PC-3 (cell line): ENCODE measurements at regions not wholly inside any gene's neighbourhood (a gene's known extent, or its start where the extent isn't known, plus 50 kb on each side); places are given as distances from the start of the nearest gene placed in this dataset.

Experiments used
- ATAC-seq: fragments of 200-7000 bp; cut with Tn5 transposase; 2 replicates; pipeline ENCODE4 v1.9.1; 2020; ENCODE audit warnings: mild to moderate bottlenecking, moderate library complexity
- BruUV-seq: library from RNA; stranded (reverse); fragments of 400-500 nt; replicated peaks from 2 replicates; lab custom pipeline; 2021; lab: Mats Ljungman, UMichigan
- CTCF ChIA-PET: fragments of 300-600 bp; sonication (Branson Sonifier 250); formaldehyde crosslinking; loops from one replicate; lab custom pipeline; 2022; ENCODE audit warnings: antibody characterized with exemption; lab: Charles Lee
- POLR2A ChIA-PET: fragments of 300-600 bp; sonication (Branson Sonifier 250); formaldehyde crosslinking; loops from one replicate; lab custom pipeline; 2022; ENCODE audit warnings: antibody characterized with exemption; ENCODE audit not compliant: unreplicated experiment; lab: Charles Lee
- DNase-seq: peaks from one replicate; pipeline ENCODE4 v3.0.0-alpha.2; 2015
- H2AFZ ChIP-seq: fragments of 300-600 bp; sonication (generic); 2 replicates; pipeline ENCODE4 v1.6.0; 2016; ENCODE audit warnings: antibody characterized with exemption, low read length
- H3F3A ChIP-seq: fragments of 300-600 bp; sonication (generic); one replicate; pipeline ENCODE4 v1.6.0; 2017; ENCODE audit warnings: antibody characterized with exemption, low read length, control low read depth, mild to moderate bottlenecking; ENCODE audit not compliant: unreplicated experiment
- H3K27ac ChIP-seq: fragments of 300-600 bp; sonication (generic); 2 replicates; pipeline ENCODE4 v1.5.1; 2016; ENCODE audit warnings: mild to moderate bottlenecking, low read length
- H3K27me3 ChIP-seq: fragments of 300-600 bp; sonication (generic); 2 replicates; pipeline ENCODE4 v1.6.1; 2016; ENCODE audit warnings: low read length, mixed read lengths
- H3K36me3 ChIP-seq: fragments of 300-600 bp; sonication (generic); 2 replicates; pipeline ENCODE4 v1.6.1; 2016; ENCODE audit warnings: low read depth, mixed run types, low read length, mixed read lengths
- H3K4me1 ChIP-seq: fragments of 300-600 bp; sonication (generic); 2 replicates; pipeline ENCODE4 v1.5.1; 2016; ENCODE audit warnings: low read length; ENCODE audit not compliant: insufficient read depth
- H3K4me2 ChIP-seq: fragments of 300-600 bp; sonication (generic); 2 replicates; pipeline ENCODE4 v1.6.0; 2016; ENCODE audit warnings: low read length
- H3K4me3 ChIP-seq: fragments of 300-600 bp; sonication (generic); 2 replicates; pipeline ENCODE4 v1.5.1; 2016; ENCODE audit warnings: mild to moderate bottlenecking, low read length, mixed read lengths
- H3K79me2 ChIP-seq: fragments of 300-600 bp; sonication (generic); 2 replicates; pipeline ENCODE4 v1.6.1; 2017; ENCODE audit warnings: low read length, mixed read lengths
- H3K9ac ChIP-seq: fragments of 300-600 bp; sonication (generic); 2 replicates; pipeline ENCODE4 v1.6.0; 2016; ENCODE audit warnings: mild to moderate bottlenecking, low read length
- H3K9me2 ChIP-seq: fragments of 300-600 bp; sonication (generic); replicated peaks from 2 replicates; pipeline ENCODE4 v1.6.1; 2016; ENCODE audit warnings: mixed run types, low read length, mixed read lengths
- H3K9me3 ChIP-seq: fragments of 300-600 bp; sonication (generic); 2 replicates; pipeline ENCODE4 v1.6.1; 2016; ENCODE audit warnings: low read length, mixed read lengths
- H4K20me1 ChIP-seq: fragments of 300-600 bp; sonication (generic); 2 replicates; pipeline ENCODE4 v1.6.1; 2016; ENCODE audit warnings: low read length, mixed read lengths
- EZH2 ChIP-seq: fragments of 300-600 bp; sonication (generic); IDR thresholded peaks from one replicate; pipeline ENCODE4 v1.6.1; 2017; ENCODE audit warnings: antibody characterized with exemption, mild to moderate bottlenecking, low read length; ENCODE audit not compliant: unreplicated experiment
- EZH2phosphoT487 ChIP-seq: fragments of 300-600 bp; sonication (generic); IDR thresholded peaks from 2 replicates; pipeline ENCODE4 v1.6.1; 2018; ENCODE audit warnings: mild to moderate bottlenecking, antibody characterized with exemption, low read length, borderline replicate concordance
- intact Hi-C: fragments of 100-400 bp; cut with micrococcal nuclease; formaldehyde crosslinking; loops from 2 replicates; pipeline ENCODE4 v1.9.0; 2023
- TF ChIP-seq, protein P1 (sequence below): fragments of 300-600 bp; sonication (generic); conservative IDR thresholded peaks from 2 replicates; pipeline ENCODE4 v1.5.1; 2017; ENCODE audit warnings: antibody characterized with exemption, low read depth, mild to moderate bottlenecking, low read length

DNA sequence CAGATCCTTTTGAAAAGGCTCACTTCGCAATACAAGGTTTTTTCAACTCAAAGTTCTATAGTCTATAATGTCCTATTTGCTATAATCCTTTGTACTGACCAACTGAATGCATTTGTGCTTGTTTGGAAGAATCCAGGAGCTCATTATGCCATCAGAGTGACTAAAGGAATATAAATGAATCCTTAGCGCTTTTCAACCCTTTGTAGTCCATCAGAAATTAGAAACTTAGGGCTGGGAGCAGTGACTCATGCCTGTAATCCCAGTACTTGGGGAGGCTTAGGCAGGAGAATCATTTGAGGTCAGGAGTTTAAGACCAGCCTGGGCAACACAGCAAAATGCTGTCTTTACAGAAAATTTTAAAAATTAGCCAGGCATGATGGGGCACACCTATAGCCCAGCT, 330.2 kb upstream of the CHAC2 start:
- no peaks in the 10 kb centered on the region for H3K27me3 ChIP-seq
- POLR2A ChIA-PET, result no interaction called here
- BruUV-seq, result no TSS peak
- intact Hi-C loops, result no loop called here
- no peaks in the 10 kb centered on the region for H3K79me2 ChIP-seq
- H3K36me3 ChIP-seq, result no peaks in the 10 kb centered on the region
- DNase-seq (peak; percentile 12), ATAC-seq (no peak)
- H3K27ac ChIP-seq, result no peak overlapping the region
- no peak overlapping the region for H3K4me2 ChIP-seq
- TF ChIP-seq EZH2 (no peak), EZH2phosphoT487 (no peak)
- TF ChIP-seq, protein P1, sequence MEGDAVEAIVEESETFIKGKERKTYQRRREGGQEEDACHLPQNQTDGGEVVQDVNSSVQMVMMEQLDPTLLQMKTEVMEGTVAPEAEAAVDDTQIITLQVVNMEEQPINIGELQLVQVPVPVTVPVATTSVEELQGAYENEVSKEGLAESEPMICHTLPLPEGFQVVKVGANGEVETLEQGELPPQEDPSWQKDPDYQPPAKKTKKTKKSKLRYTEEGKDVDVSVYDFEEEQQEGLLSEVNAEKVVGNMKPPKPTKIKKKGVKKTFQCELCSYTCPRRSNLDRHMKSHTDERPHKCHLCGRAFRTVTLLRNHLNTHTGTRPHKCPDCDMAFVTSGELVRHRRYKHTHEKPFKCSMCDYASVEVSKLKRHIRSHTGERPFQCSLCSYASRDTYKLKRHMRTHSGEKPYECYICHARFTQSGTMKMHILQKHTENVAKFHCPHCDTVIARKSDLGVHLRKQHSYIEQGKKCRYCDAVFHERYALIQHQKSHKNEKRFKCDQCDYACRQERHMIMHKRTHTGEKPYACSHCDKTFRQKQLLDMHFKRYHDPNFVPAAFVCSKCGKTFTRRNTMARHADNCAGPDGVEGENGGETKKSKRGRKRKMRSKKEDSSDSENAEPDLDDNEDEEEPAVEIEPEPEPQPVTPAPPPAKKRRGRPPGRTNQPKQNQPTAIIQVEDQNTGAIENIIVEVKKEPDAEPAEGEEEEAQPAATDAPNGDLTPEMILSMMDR, result no peak
- no peak overlapping the region for H2AFZ ChIP-seq
- H3K9me3 ChIP-seq, result no peaks in the 10 kb centered on the region
- H4K20me1 ChIP-seq, result no peaks in the 10 kb centered on the region
- H3K4me3 ChIP-seq, result no peak overlapping the region
- H3K9me2 ChIP-seq, result no peaks in the 10 kb centered on the region
- H3F3A ChIP-seq, result no peaks in the 10 kb centered on the region
- no peaks in the 10 kb centered on the region for H3K4me1 ChIP-seq
- no peak overlapping the region for H3K9ac ChIP-seq
- CTCF ChIA-PET, result interaction anchor here (0.6 kb wide), 1 partner anchor 9 kb away, joined by 3 read pairs; no protein-coding TSS in a partner anchor

DNA sequence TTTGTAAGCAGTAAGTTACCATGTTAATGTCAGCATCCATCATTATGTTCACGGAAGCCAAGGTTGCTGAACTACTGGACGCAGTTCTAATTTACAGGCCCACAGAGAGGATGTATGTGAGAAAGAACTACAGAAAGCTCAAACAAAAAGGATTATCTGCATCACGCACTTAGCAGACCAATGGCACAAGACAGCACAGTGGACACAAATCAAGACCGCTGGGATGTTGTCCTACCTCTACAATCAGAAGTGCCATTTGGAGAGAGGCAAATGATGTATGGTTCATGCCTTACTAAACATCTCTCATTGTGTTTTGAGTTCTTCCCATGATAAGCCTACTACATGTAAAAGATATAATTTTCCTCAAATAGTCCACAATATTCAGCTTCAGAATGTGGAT, 330.7 kb upstream of the CHAC2 start:
- H2AFZ ChIP-seq, result no peak overlapping the region
- no peaks in the 10 kb centered on the region for H4K20me1 ChIP-seq
- H3K4me1 ChIP-seq, result no peaks in the 10 kb centered on the region
- H3K4me2 ChIP-seq, result no peak overlapping the region
- H3K27me3 ChIP-seq, result no peaks in the 10 kb centered on the region
- ChIA-PET CTCF (interaction anchor here (0.6 kb wide), 1 partner anchor 9 kb away, joined by 3 read pairs; no protein-coding TSS in a partner anchor), POLR2A (no interaction called here)
- no peak overlapping the region for H3K4me3 ChIP-seq
- no TSS peak for BruUV-seq
- no peak for ATAC-seq
- H3K79me2 ChIP-seq, result no peaks in the 10 kb centered on the region
- intact Hi-C loops, result no loop called here
- H3K9ac ChIP-seq, result no peak overlapping the region
- no peak for DNase-seq
- H3F3A ChIP-seq, result no peaks in the 10 kb centered on the region
- TF ChIP-seq EZH2phosphoT487 (no peak), EZH2 (no peak)
- TF ChIP-seq, protein P1, result no peak
- no peak overlapping the region for H3K27ac ChIP-seq
- H3K9me3 ChIP-seq, result no peaks in the 10 kb centered on the region
- H3K9me2 ChIP-seq, result no peaks in the 10 kb centered on the region
- no peaks in the 10 kb centered on the region for H3K36me3 ChIP-seq

DNA sequence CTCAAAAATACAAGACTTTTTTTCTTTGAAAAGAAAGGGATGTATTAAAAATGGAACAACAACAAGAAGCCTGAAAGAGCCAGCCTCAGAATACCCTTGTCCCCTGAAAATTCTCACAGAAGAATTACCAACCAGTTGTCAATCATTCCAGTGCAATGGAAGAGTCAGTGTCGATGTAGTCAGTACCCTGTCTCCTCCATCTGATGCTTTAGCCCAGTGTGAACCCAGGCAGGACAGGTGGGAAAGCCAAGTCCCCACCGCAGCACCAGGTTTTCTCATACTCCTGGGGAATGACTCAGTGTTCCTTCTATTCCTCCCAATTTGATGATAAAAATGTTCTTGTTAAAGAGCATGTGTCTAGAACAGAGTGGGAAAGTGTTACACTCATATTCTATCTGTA, 332.0 kb upstream of the CHAC2 start:
- intact Hi-C loops, result no loop called here
- no peak overlapping the region for H2AFZ ChIP-seq
- H4K20me1 ChIP-seq, result no peaks in the 10 kb centered on the region
- H3K4me1 ChIP-seq, result no peaks in the 10 kb centered on the region
- no peaks in the 10 kb centered on the region for H3K27me3 ChIP-seq
- no peak for TF ChIP-seq EZH2
- TF ChIP-seq EZH2phosphoT487, result no peak
- TF ChIP-seq, protein P1, result no peak
- H3K4me3 ChIP-seq, result no peak overlapping the region
- ChIA-PET CTCF (no interaction called here), POLR2A (no interaction called here)
- no peaks in the 10 kb centered on the region for H3K9me3 ChIP-seq
- no peaks in the 10 kb centered on the region for H3K36me3 ChIP-seq
- H3K9me2 ChIP-seq, result no peaks in the 10 kb centered on the region
- H3K4me2 ChIP-seq, result no peak overlapping the region
- DNase-seq (no peak), ATAC-seq (no peak)
- no peak overlapping the region for H3K27ac ChIP-seq
- no peaks in the 10 kb centered on the region for H3K79me2 ChIP-seq
- no TSS peak for BruUV-seq
- H3F3A ChIP-seq, result no peaks in the 10 kb centered on the region
- no peak overlapping the region for H3K9ac ChIP-seq
